Adipocyte (in vitro differentiated cells): ENCODE measurements at regions not wholly inside any gene's neighbourhood (a gene's known extent, or its start where the extent isn't known, plus 50 kb on each side); places are given as distances from the start of the nearest gene placed in this dataset.
"Not testable (repeated sequence)": the region's sequence is repeated elsewhere in the genome, so short reads cannot be mapped to it uniquely, and the experiment has no call there.

ENCODE experiments used
- DNase-seq: peaks from one replicate; pipeline ENCODE4 v3.0.0-alpha.2; 2015; ENCODE audit warnings: low read depth
- H3K27me3 ChIP-seq: replicated peaks from 2 replicates; pipeline ENCODE4 v1.7.0; 2013; ENCODE audit warnings: mild to moderate bottlenecking, low read length, moderate library complexity; ENCODE audit not compliant: control insufficient read depth, insufficient read depth
- H3K36me3 ChIP-seq: 2 replicates; pipeline ENCODE4 v1.7.0; 2013; ENCODE audit warnings: low read length, mild to moderate bottlenecking, moderate library complexity; ENCODE audit not compliant: control insufficient read depth, insufficient read depth, severe bottlenecking
- H3K4me1 ChIP-seq: 2 replicates; pipeline ENCODE4 v1.7.0; 2013; ENCODE audit warnings: mild to moderate bottlenecking, low read length, moderate library complexity; ENCODE audit not compliant: control insufficient read depth, insufficient read depth
- H3K4me3 ChIP-seq: 2 replicates; pipeline ENCODE4 v1.7.0; 2013; ENCODE audit warnings: mild to moderate bottlenecking, low read length, moderate library complexity
- H3K9ac ChIP-seq: 2 replicates; pipeline ENCODE4 v1.7.0; 2013; ENCODE audit warnings: mild to moderate bottlenecking, low read length, moderate library complexity
- H3K9me3 ChIP-seq: 2 replicates; pipeline ENCODE4 v1.7.0; 2013; ENCODE audit warnings: mild to moderate bottlenecking, low read length, moderate library complexity; ENCODE audit not compliant: control insufficient read depth

- H3K4me1 ChIP-seq, H3K4me3 ChIP-seq, H3K9ac ChIP-seq, H3K36me3 ChIP-seq, H3K27me3 ChIP-seq, H3K9me3 ChIP-seq, DNase-seq: not testable (repeated sequence)
These were observed 78.8 kb upstream of the GPR39 start for GRCh38 chr2:132337844-132338243.

GRCh38 chr2:132347041-132347780 lies 69.4 kb upstream of the GPR39 start:
- DNase-seq, result peak; percentile 65
- H3K9me3 ChIP-seq, H3K4me1 ChIP-seq, H3K36me3 ChIP-seq, H3K27me3 ChIP-seq: not testable (repeated sequence)
- Histone ChIP-seq H3K9ac (peak overlapping the region; percentile 88), H3K4me3 (peak overlapping the region; percentile 83)

GRCh38 chr2:132349092-132349687 lies 67.4 kb upstream of the GPR39 start:
- not testable (repeated sequence) for H3K36me3 ChIP-seq, H3K4me3 ChIP-seq, H3K27me3 ChIP-seq, H3K9ac ChIP-seq, H3K9me3 ChIP-seq, H3K4me1 ChIP-seq
- peak; percentile 82 for DNase-seq

GRCh38 chr2:132351668-132352067 lies 64.9 kb upstream of the GPR39 start:
- not testable (repeated sequence) for H3K9me3 ChIP-seq, H3K4me3 ChIP-seq, H3K27me3 ChIP-seq, DNase-seq, H3K9ac ChIP-seq, H3K36me3 ChIP-seq, H3K4me1 ChIP-seq

- not testable (repeated sequence) for H3K27me3 ChIP-seq, H3K36me3 ChIP-seq, H3K9me3 ChIP-seq, H3K9ac ChIP-seq, H3K4me1 ChIP-seq
- DNase-seq, result peak; percentile 62
- H3K4me3 ChIP-seq, result peak overlapping the region; percentile 71
These were observed 64.1 kb upstream of the GPR39 start for GRCh38 chr2:132352481-132353001.

- Histone ChIP-seq H3K4me3 (peak overlapping the region; percentile 64), H3K9ac (peak overlapping the region; percentile 29)
- peak; percentile 65 for DNase-seq
- H3K27me3 ChIP-seq, H3K36me3 ChIP-seq, H3K4me1 ChIP-seq, H3K9me3 ChIP-seq: not testable (repeated sequence)
These were observed 63.2 kb upstream of the GPR39 start for GRCh38 chr2:132353380-132353779.

GRCh38 chr2:132360964-132361363 lies 55.6 kb upstream of the GPR39 start:
- not testable (repeated sequence) for H3K36me3 ChIP-seq, DNase-seq, H3K4me3 ChIP-seq, H3K4me1 ChIP-seq, H3K27me3 ChIP-seq, H3K9ac ChIP-seq
- peaks cover 14% of the 10 kb centered on the region for H3K9me3 ChIP-seq

GRCh38 chr2:132361498-132361897 lies 55.1 kb upstream of the GPR39 start:
- H3K27me3 ChIP-seq, DNase-seq, H3K9ac ChIP-seq, H3K36me3 ChIP-seq, H3K4me1 ChIP-seq, H3K4me3 ChIP-seq: not testable (repeated sequence)
- H3K9me3 ChIP-seq, result peaks cover 14% of the 10 kb centered on the region

GRCh38 chr2:132363352-132363751 lies 53.3 kb upstream of the GPR39 start:
- H3K36me3 ChIP-seq, H3K4me3 ChIP-seq, DNase-seq, H3K4me1 ChIP-seq, H3K9ac ChIP-seq, H3K27me3 ChIP-seq: not testable (repeated sequence)
- peaks cover 14% of the 10 kb centered on the region for H3K9me3 ChIP-seq

- not testable (repeated sequence) for H3K9ac ChIP-seq, H3K4me3 ChIP-seq, H3K4me1 ChIP-seq, H3K27me3 ChIP-seq, DNase-seq, H3K36me3 ChIP-seq
- peaks cover 14% of the 10 kb centered on the region for H3K9me3 ChIP-seq
These were observed 50.6 kb upstream of the GPR39 start for GRCh38 chr2:132365963-132366362.

- DNase-seq, result no peak
- Histone ChIP-seq H3K4me3 (no peak overlapping the region), H3K9ac (no peak overlapping the region), H3K36me3 (no peaks in the 10 kb centered on the region), H3K27me3 (peaks cover 6% of the 10 kb centered on the region), H3K4me1 (no peaks in the 10 kb centered on the region), H3K9me3 (peaks cover 14% of the 10 kb centered on the region)
These were observed 50.0 kb upstream of the GPR39 start for GRCh38 chr2:132366421-132367180.
